Activated CD8-positive, alpha-beta T cell treated with anti-CD3 and anti-CD28 coated beads for 36 hours (primary cell): ENCODE measurements at regions not wholly inside any gene's neighbourhood (a gene's known extent, or its start where the extent isn't known, plus 50 kb on each side); places are given as distances from the start of the nearest gene placed in this dataset.

Experiments used
- ATAC-seq: fragments of 200-7000 bp; cut with Tn5 transposase; one replicate; pipeline ENCODE4 v1.10.0; 2021; ENCODE audit warnings: mild to moderate bottlenecking, moderate library complexity
- CTCF ChIA-PET: fragments of 350-600 bp; sonication (Branson Sonifier 250); formaldehyde crosslinking; loops from one replicate; lab custom pipeline; 2021; ENCODE audit warnings: antibody characterized with exemption; lab: Charles Lee
- POLR2A ChIA-PET: fragments of 350-600 bp; sonication (Branson Sonifier 250); formaldehyde crosslinking; loops from one replicate; lab custom pipeline; 2021; ENCODE audit warnings: antibody characterized with exemption; lab: Charles Lee
- DNase-seq: peaks from one replicate; pipeline ENCODE4 v3.0.0-alpha.2; 2020
- H3K27ac Mint-ChIP-seq: one replicate; pipeline ENCODE4 v1.8.0; 2021; ENCODE audit warnings: mild to moderate bottlenecking, mixed read lengths
- H3K27me3 Mint-ChIP-seq: one replicate; pipeline ENCODE4 v1.8.0; 2021; ENCODE audit warnings: mixed read lengths
- H3K36me3 Mint-ChIP-seq: one replicate; pipeline ENCODE4 v1.8.0; 2021; ENCODE audit warnings: low read depth, mixed read lengths
- H3K4me1 Mint-ChIP-seq: one replicate; pipeline ENCODE4 v1.8.0; 2021; ENCODE audit warnings: low read depth, mixed read lengths
- H3K4me3 Mint-ChIP-seq: one replicate; pipeline ENCODE4 v1.8.0; 2021; ENCODE audit warnings: mild to moderate bottlenecking, moderate library complexity, mixed read lengths
- H3K9me3 Mint-ChIP-seq: one replicate; pipeline ENCODE4 v1.8.0; 2021; ENCODE audit warnings: mixed read lengths
- intact Hi-C: fragments of 100-400 bp; cut with micrococcal nuclease; formaldehyde crosslinking; loops from one replicate; pipeline ENCODE4 v1.10.0; 2022
- TF ChIP-seq, protein P1 (sequence below): fragments of 200-600 bp; IDR thresholded peaks from one replicate; pipeline ENCODE4 v1.8.0; 2022; ENCODE audit warnings: antibody characterized with exemption, mild to moderate bottlenecking

DNA sequence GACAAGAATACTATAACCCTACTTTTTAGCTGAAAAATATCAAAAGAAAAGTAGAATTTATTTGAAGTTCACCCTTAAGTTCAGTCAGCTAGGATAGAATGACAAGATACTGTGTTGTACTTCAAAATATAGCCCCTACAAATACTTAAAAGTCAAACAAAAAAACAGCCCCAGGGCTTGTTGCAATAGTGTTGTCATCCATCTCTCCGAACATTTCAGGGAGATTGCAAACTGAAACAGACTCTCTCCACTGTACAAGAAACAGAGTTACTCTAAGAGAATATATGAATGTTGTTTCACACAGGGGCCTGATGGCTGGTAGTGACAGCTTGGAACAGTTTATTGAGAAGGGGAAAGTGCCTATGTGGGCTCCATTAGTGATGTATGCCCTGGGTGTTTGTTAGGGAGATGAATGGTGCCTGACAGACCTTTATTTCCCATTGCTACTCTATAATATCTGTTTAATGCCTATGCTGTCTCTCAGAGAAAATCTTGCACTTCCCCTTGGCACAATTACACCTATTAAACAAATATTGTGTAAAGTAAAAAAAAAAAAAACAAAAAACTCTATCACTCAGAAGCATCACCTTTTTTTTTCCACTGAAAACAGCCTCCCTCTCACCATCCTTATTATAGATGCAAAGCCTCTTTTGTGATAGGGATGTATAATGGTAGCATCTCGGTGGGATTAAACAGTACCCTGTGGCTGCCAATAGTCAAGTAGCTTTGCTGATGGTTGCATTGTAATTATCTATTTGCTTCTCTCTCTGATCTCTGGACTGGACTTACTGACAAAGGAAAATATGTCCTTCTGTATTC is 506.3 kb upstream of the LUZP2 start:
- H3K4me3 Mint-ChIP-seq, result no peak overlapping the region
- H3K27me3 Mint-ChIP-seq, result no peaks in the 10 kb centered on the region
- TF ChIP-seq, protein P1, sequence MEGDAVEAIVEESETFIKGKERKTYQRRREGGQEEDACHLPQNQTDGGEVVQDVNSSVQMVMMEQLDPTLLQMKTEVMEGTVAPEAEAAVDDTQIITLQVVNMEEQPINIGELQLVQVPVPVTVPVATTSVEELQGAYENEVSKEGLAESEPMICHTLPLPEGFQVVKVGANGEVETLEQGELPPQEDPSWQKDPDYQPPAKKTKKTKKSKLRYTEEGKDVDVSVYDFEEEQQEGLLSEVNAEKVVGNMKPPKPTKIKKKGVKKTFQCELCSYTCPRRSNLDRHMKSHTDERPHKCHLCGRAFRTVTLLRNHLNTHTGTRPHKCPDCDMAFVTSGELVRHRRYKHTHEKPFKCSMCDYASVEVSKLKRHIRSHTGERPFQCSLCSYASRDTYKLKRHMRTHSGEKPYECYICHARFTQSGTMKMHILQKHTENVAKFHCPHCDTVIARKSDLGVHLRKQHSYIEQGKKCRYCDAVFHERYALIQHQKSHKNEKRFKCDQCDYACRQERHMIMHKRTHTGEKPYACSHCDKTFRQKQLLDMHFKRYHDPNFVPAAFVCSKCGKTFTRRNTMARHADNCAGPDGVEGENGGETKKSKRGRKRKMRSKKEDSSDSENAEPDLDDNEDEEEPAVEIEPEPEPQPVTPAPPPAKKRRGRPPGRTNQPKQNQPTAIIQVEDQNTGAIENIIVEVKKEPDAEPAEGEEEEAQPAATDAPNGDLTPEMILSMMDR, result no peak
- intact Hi-C loops, result no loop called here
- H3K36me3 Mint-ChIP-seq, result no peaks in the 10 kb centered on the region
- ATAC-seq (no peak), DNase-seq (no peak)
- peaks cover under 1% of the 10 kb centered on the region for H3K9me3 Mint-ChIP-seq
- H3K27ac Mint-ChIP-seq, result no peak overlapping the region
- POLR2A ChIA-PET, result no interaction called here
- no peaks in the 10 kb centered on the region for H3K4me1 Mint-ChIP-seq
- CTCF ChIA-PET, result no interaction called here

DNA sequence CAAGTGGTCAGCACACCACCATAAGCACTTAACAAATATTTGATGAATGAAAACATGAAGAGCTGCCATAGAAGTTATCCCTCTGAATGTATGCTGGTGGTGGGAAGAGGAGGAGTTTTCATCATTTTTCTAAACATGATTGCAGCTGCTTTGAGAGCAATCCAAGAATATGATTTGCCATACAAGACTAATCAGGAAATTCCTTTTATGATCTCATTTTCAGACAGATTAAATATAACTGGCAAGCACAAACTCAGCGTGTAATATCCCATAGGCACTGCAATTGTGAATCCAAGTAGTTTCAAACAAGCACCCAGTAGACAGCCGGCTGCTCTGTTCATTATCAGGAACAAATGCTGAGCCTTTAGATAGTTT is 505.7 kb upstream of the LUZP2 start:
- H3K9me3 Mint-ChIP-seq, result peaks cover 3% of the 10 kb centered on the region
- CTCF ChIA-PET, result no interaction called here
- H3K36me3 Mint-ChIP-seq, result no peaks in the 10 kb centered on the region
- H3K27ac Mint-ChIP-seq, result no peak overlapping the region
- ATAC-seq, result no peak
- no peak overlapping the region for H3K4me3 Mint-ChIP-seq
- no peak for DNase-seq
- H3K27me3 Mint-ChIP-seq, result no peaks in the 10 kb centered on the region
- POLR2A ChIA-PET, result no interaction called here
- no peaks in the 10 kb centered on the region for H3K4me1 Mint-ChIP-seq
- TF ChIP-seq, protein P1, result no peak
- intact Hi-C loops, result no loop called here

DNA sequence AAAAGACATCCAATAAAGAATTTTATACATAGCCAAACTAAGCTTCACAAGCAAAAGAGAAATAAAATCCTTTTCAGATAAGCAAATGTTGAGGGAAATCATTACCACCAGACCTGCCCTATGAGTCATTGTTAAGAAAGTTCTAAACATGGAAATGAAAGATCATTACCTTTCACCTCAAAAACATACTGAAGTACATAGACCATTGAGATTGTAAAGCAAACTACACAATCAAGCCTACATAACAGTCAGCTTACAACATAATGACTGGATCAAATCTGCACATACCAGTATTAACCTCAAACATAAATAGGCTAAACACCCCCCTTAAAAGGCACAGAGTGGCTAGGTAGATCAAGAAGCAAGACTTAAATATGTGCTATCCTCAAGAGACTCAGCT is 501.0 kb upstream of the LUZP2 start:
- Mint-ChIP-seq H3K36me3 (no peaks in the 10 kb centered on the region), H3K27ac (no peak overlapping the region), H3K4me1 (no peaks in the 10 kb centered on the region), H3K27me3 (no peaks in the 10 kb centered on the region), H3K4me3 (no peak overlapping the region), H3K9me3 (peaks cover 18% of the 10 kb centered on the region)
- TF ChIP-seq, protein P1, result no peak
- ChIA-PET POLR2A (no interaction called here), CTCF (no interaction called here)
- intact Hi-C loops, result no loop called here
- DNase-seq (no peak), ATAC-seq (no peak)

DNA sequence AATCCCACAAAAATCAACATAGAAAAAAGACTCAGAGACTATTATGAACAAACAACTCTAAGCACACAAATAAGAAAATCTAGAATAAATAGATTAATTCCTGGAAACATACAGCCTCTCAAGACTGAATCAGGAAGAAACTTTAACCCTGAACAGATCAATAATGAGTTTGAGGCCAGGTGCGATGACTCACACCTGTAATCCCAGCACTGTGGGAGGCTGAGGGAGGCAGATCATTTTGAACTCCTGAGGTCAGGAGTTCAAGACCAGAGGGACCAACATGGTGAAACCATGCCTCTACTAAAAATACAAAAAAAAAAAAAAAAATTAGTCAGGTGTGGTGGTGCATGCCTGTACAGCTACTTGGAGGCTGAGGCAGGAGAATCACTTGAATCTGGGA is 499.5 kb upstream of the LUZP2 start:
- no peak overlapping the region for H3K4me3 Mint-ChIP-seq
- no peaks in the 10 kb centered on the region for H3K27me3 Mint-ChIP-seq
- TF ChIP-seq, protein P1, result no peak
- intact Hi-C loops, result no loop called here
- no peaks in the 10 kb centered on the region for H3K36me3 Mint-ChIP-seq
- CTCF ChIA-PET, result no interaction called here
- ATAC-seq, result no peak
- POLR2A ChIA-PET, result no interaction called here
- DNase-seq, result no peak
- H3K4me1 Mint-ChIP-seq, result no peaks in the 10 kb centered on the region
- H3K27ac Mint-ChIP-seq, result no peak overlapping the region
- H3K9me3 Mint-ChIP-seq, result peaks cover 20% of the 10 kb centered on the region

DNA sequence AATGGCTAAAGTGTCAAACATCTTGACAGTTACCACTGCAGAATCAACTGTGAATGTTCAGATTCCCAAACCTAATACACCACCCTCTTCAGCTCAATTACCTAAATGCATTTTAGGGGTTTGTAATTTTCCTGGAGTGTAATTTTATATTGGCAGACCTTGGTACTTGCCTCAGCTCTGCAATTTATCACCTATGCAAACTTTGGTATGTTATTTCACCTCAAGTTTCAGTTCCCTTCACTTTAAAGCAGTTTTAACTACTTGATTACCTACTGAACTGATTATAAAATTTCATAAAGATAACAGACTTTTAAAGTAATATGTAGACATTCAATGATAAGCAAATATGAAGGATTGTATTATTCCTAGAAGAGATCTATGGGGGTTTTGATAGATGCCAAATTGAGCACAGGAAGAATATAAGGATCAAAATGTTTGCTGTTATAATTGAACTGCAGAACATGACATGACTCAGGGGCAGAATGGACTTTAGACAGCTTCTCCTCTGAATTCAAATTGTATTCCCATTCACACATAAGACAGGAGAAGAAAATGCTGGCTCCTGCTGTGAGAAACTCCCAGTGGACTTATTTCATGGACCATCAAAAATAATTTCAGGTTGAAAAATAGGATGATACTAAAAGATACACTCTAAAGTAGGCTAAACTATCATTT is 491.5 kb upstream of the LUZP2 start:
- DNase-seq (no peak), ATAC-seq (no peak)
- TF ChIP-seq, protein P1, result no peak
- POLR2A ChIA-PET, result no interaction called here
- Mint-ChIP-seq H3K27me3 (no peaks in the 10 kb centered on the region), H3K27ac (no peak overlapping the region), H3K36me3 (no peaks in the 10 kb centered on the region), H3K4me3 (no peak overlapping the region), H3K4me1 (no peaks in the 10 kb centered on the region), H3K9me3 (peaks cover 10% of the 10 kb centered on the region)
- intact Hi-C loops, result no loop called here
- CTCF ChIA-PET, result no interaction called here
